GM19372 (cell line): ENCODE measurements at regions not wholly inside any gene's neighbourhood (a gene's known extent, or its start where the extent isn't known, plus 50 kb on each side); places are given as distances from the start of the nearest gene placed in this dataset.
"Not testable (repeated sequence)": the region's sequence is repeated elsewhere in the genome, so short reads cannot be mapped to it uniquely, and the experiment has no call there.

ENCODE experiments used
- ATAC-seq: cut with Tn5 transposase; IDR thresholded peaks from one replicate; pipeline ENCODE4 v1.9.1; 2021; ENCODE audit warnings: mild to moderate bottlenecking, low read depth, moderate library complexity; ENCODE audit not compliant: unreplicated experiment

GRCh38 chr6:170151804-170152123 is 139.1 kb downstream of the DLL1 start:
- ATAC-seq: no peak

DNA sequence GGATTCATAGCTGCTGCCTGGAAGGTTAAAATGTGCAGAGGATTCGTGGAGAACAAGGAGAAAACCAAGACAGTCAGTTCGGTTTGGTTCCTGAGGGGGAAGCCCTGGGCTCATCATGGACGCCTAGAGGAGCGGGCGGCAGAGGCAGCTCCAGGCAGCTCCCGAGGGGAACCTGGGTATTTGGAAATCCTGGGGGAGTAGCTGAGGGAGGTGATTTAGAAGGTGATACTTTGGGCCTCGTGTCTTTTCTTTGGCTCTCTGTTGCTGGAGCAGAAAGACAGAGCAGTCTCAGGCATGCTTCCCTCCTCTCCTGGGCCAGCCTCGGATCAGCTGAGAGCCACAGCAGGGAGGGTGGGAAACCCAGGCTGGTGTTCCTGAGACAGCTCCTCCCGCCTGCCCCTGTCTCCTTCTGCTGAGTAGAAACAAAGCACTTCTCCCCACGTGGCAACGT is 139.5 kb downstream of the DLL1 start:
- no peak for ATAC-seq

DNA sequence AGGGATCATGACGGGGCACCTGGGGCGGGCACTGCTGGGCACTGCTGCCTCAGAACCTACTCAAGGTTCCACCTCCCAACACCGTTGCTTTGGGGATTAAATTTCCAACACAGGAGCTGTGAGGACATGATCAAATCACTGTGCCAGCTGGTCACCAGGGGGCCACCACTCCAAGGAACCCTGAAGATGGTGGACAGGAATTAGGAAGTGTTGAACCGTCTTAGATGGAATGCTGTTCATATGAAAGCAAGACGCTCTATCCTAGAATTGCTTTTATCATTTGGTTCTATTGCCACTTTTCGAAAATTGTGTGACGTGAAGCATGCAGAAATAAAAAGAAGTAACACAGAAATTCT is 140.3 kb downstream of the DLL1 start:
- no peak for ATAC-seq

DNA sequence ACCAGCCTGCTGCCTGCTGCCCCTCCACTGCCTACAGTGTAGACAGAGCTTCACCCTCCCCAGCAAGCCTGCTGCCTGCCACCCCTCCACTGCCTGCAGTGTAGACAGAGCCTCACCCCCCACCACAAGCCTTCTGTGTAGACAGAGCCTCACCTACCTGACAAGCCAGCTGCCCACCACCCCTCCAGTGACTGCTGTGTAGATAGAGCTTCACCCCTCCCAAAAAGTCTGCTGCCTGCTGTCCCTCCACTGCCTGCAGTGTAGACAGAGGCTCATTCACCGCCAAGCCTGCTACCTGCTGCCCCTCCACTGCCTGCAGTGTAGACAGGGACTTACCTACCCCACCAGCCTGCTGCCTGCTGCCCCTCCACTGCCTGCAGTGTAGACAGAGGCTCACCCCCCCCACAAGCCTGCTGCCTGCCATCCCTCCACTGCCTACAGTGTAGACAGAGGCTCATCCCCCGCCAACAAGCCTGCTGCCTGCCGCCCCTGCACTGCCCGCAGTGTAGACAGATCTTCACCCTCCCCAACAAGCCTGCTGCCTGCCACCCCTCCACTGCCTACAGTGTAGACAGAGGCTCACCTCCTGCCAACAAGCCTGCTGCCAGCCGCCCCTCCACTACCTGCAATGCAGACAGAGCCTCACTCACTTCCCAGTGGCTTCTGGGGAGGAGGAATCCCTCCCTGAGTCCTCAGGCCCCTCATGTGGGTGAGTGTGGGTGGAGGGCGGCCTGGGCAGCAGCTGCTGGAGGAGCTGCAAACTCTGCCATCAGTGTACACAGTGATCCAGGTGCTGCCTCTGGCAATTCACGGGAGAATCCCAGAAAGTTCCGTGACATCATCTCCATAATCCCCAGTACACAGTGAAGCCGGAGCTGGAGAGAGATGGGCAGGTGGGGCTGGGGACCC is 140.9 kb downstream of the DLL1 start:
- ATAC-seq: no peak

- no peak for ATAC-seq
Observed at GRCh38 chr6:170148709-170149470, 142.0 kb downstream of the DLL1 start.

GRCh38 chr6:170147832-170148708 is 142.8 kb downstream of the DLL1 start:
- peak; percentile 70 for ATAC-seq

- no peak for ATAC-seq
Observed at GRCh38 chr6:170147056-170147787, 143.7 kb downstream of the DLL1 start.

GRCh38 chr6:170146640-170147039 is 144.2 kb downstream of the DLL1 start:
- ATAC-seq: no peak

- not testable (repeated sequence) for ATAC-seq
Observed at GRCh38 chr6:170146131-170146530, 144.7 kb downstream of the DLL1 start.

DNA sequence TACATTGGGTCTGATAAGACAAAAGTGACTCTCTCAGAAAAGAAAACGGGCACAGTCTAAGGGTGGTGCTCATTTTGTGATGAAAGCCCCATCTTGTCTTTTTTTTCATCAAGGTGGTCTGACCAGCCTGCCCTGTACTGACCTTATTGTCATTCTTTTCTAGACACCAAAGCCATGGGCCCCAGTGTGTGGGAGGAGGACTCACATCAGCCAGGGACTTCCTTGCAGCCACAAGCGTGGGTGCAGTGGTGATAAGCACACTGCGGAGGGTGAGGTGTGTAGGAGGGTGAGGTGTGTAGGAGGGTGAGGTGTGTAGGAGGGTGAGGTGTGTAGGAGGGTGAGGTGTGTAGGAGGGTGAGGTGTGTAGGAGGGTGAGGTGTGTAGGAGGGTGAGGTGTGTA is 145.2 kb downstream of the DLL1 start:
- ATAC-seq: not testable (repeated sequence)

- ATAC-seq: no peak
Observed at GRCh38 chr6:170145272-170145592, 145.6 kb downstream of the DLL1 start.

GRCh38 chr6:170144571-170145271 is 146.2 kb downstream of the DLL1 start:
- no peak for ATAC-seq

DNA sequence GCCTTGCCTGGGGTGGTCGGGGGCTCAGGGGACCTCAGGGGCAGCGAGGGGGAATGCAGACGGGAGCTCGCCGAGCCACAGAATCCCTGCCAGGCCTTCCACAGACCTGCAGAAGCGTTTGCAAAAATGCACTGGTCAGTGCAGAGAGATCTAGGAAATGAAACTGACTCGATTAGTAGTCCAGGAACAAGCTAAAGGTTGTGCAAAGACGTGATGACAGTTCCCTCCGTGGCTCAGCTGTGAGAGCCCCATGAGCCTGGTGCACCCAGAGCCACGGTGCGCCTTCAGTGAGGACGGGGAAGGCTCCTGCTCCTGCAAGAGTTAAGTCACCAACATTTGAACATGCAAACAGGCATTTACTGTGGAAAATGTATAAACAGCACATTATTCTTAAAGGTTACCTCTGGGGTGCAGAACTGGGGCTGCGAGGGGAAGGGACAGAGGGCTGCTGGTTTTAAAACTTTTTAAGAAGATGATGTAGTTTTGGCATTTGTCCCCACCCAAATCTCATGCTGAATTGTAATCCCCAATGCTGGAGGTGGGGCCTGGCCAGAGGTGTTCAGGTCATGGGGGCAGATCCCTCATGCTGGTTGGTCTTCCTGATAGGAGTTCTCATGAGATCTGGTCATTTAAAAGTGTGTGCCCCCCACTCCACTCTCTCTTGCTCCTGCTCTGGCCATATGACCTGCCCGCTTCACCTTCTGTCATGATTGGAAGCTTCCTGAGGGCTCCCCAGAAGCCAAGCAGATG is 147.3 kb downstream of the DLL1 start:
- ATAC-seq: no peak

GRCh38 chr6:170142559-170142958 is 148.3 kb downstream of the DLL1 start:
- no peak for ATAC-seq

- not testable (repeated sequence) for ATAC-seq
Observed at GRCh38 chr6:170141061-170141460, 149.8 kb downstream of the DLL1 start.

DNA sequence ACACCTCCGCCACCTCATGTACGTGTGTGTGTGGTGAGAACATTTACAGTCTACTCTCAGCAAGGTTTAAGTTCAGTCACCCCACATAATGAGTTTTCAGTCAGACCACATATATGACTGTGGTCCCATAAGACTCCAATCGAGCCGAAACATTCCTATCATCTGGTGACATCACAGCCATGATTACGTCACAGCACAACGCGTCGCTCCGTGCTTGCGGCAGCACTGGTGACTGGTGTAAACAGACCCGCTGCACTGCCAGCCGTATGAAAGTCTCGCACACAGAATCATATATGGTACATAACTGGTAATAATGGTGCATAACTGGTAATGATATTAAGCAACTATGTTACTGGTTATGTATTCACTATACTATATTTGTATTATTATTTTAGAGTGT is 150.7 kb downstream of the DLL1 start:
- ATAC-seq: no peak

DNA sequence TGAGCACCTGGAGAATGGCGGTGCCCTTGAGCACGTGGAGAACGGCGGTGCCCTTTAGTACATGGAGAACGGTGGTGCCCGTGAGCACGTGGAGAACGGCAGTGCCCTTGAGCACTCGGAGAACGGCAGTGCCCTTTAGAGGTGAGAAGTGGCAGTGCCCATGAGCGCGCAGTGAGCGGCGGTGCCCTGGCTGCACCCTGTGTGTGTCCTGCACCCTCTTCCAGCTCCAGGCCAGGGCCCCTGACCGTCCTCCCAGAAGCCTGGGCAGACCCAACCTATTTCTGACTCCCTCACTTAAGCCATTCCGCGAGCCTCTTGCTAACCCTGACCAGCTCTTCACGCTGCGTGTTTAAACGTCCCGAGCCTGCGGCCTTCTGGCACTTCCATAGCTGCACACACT is 151.3 kb downstream of the DLL1 start:
- ATAC-seq: no peak

- not testable (repeated sequence) for ATAC-seq
Observed at GRCh38 chr6:170139046-170139445, 151.8 kb downstream of the DLL1 start.
